Occipital lobe (tissue), 1 donor: ENCODE measurements at regions not wholly inside any gene's neighbourhood (a gene's known extent, or its start where the extent isn't known, plus 50 kb on each side); places are given as distances from the start of the nearest gene placed in this dataset.

ENCODE experiments used
- DNase-seq: peaks from one replicate; lab custom pipeline; 2025; lab: John Stamatoyannopoulos, UW

DNA sequence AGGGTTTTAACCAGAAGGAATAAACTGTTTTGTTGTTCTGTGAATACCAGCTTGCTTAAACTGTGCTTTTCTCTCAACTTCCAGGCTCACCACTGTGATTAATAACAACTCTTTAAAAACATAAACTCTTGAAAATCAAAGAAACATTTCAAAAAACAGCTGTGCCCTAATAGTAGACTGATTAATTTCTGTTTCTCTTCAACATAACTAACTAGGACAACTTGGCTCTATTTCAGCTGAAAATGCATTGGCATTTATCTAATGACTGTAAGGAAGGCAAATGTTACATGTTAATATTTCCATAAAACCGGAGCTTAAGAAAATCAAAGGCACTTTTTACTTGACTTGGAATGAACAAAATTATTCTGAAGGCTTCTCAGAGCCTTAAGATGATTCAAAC is 656.1 kb upstream of the NEGR1 start:
- DNase-seq: no peak

GRCh38 chr1:72937905-72938304 is 655.6 kb upstream of the NEGR1 start:
- DNase-seq: no peak

DNA sequence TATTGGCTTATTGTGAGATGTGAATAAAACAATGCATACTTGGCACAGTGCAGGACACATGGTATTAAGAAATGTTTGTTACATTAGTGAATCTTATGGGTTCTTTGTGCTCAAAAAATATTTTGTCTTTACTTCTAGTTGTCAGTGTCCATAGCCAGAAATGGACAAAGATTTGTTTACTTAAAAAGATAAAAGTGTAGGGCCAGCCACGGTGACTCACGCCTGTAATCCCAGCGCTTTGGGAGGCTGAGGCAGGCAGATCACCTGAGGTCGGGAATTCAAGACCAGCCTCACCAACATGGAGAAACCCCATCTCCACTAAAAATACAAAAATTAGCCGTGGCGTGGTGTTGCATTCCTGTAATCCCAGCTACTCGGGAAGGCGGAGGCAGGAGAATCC is 654.6 kb upstream of the NEGR1 start:
- DNase-seq: no peak

- no peak for DNase-seq
Observed at GRCh38 chr1:72936151-72936740, 653.9 kb upstream of the NEGR1 start.

- no peak for DNase-seq
Observed at GRCh38 chr1:72932025-72932424, 649.7 kb upstream of the NEGR1 start.

DNA sequence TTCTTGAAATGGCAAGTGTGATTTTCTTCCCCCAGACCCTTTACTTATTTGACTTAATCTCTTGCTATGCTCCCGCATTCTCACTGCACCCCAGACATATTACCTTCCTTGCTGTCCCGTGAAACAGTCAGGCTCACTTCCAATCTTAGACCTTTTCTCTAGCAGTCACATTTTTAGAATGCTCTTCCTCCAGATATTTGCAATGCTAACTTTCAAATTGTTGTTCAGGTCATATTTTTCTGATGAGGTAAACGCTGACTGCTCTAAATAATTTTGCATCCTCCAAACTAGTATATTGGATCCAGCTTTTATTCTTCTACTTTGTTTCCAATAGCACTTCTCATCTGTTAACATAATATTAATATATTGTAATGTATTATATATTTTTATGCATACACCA is 648.2 kb upstream of the NEGR1 start:
- no peak for DNase-seq

- DNase-seq: no peak
Observed at GRCh38 chr1:72918940-72919339, 636.6 kb upstream of the NEGR1 start.

GRCh38 chr1:72917920-72918319 is 635.6 kb upstream of the NEGR1 start:
- no peak for DNase-seq

GRCh38 chr1:72915581-72915980 is 633.2 kb upstream of the NEGR1 start:
- DNase-seq: no peak

DNA sequence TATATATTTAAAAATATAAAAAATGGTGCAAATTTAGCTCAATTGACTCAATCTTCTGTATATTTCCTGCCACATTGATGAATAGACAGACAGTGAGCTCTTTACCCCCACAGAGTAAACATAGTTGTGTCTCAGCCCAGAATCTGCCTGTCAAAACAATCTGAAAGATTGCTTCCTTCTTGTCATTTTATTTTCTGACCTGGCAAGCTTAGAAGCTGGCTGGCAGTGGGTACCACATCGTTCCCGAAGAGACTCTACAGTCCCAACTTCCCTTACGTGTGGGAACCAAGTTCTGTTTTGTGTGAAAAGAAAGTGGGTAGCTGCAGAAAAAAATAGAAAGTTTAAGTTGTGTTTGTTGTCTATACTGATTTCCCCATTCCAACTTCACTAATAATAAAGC is 629.3 kb upstream of the NEGR1 start:
- no peak for DNase-seq

DNA sequence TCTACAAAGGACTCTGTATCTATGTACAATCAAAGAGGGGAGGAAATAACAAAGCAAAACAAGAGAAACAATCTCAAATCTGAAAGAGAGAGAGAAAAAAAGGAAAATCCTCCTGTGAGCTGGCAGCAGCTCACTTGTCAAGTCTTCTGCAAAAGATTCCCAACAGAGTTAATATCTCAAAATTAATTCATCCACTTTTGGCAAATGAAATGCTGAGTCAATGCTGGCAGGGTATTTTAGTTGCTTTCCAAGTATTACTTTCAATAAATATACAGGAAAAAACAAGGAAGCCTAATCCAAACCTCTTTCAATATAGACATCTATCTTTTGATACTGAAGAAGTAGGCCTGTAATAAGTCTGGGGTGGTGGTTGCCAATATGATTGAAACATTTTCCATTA is 613.9 kb upstream of the NEGR1 start:
- no peak for DNase-seq

DNA sequence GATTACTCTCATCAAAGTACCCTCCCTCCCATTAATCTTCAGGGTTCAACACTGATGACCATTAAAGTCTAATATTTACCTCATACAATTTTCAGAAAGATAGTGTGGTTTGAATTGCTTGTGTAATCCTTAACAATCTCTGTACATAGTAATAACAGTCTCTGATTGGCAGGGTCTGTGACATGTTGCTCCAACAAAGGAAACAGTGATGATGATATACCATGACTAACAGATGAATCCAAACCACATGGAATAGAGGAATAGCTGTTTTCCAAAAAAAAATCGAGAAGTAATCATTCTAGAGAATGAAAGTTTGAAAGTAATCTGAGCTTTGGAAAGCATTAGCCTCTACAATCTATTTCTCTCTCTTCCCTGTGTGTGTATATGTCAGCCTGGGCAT is 610.1 kb upstream of the NEGR1 start:
- DNase-seq: no peak

DNA sequence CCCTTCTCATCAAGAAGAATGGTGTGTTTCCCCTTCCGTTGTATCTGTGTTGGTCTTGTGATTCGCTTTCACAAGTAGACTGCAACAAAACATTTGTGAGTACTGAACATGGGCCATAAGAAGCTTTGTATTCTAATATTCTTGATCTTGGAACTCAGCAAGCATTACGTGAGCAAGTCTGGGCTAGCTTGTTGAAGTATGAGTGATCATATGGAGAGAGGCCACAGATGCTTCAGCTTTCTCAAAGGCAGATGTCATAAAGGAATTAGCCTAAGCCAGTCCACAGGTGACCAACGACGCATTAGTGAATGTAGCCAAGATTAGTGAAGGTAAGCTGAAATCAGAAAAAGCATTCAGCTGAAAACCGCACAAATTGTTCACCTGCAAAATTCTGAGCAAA is 609.6 kb upstream of the NEGR1 start:
- no peak for DNase-seq

DNA sequence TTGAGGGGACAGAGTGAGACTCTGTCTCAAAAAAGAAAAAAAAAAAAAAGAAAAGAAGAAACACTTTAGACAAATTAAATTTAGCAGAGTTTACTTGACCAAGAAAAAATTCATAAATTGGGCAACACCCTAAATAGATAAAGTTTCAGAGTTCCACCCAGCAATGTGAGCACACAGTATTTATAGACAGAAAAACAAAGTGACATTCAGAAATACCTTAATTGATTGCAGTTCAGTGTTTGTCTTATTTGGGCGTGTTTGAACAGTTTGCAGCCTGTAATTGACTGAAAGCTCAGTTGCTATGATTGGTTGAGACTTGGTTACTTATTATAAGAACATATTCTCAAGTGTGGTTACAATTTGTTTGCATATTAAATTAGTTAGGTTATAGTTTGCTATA is 603.5 kb upstream of the NEGR1 start:
- DNase-seq: no peak

DNA sequence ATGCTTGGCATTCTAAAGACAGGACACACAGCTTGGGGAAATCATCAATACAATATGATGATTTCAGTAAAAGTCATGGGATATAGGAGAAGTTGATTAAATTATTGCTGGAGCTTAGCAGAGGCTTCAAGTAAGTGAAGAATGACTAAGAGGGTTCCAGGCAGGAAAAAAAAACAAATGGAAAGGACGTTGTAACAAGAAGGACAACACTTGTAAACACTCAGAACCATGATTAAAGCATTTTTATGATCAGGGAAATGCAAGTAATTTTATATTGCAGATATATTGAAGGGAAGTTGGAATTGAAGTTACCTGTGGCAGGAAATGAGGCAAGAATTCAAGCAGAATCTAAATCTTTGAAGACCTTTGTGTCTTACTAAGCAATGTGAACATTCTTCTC is 602.7 kb upstream of the NEGR1 start:
- DNase-seq: no peak

DNA sequence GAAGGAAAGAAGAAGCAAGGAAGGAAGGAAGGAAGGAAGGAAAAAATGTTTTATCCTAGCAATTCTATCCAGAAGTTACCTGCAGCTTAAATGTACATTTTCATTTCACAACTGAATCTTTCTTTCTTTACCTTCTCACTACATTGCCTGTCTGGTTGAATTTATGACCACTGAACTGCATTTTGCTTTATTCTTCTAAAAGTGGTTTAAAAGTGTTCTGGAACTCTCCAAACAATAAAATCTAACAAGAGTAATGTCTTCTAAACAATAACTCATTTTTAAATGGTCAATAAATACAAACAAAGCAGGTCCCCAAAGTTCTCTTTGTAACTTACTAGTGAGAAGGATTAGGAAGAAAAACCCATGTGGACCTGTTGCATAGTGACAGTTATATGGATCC is 587.5 kb upstream of the NEGR1 start:
- no peak for DNase-seq

DNA sequence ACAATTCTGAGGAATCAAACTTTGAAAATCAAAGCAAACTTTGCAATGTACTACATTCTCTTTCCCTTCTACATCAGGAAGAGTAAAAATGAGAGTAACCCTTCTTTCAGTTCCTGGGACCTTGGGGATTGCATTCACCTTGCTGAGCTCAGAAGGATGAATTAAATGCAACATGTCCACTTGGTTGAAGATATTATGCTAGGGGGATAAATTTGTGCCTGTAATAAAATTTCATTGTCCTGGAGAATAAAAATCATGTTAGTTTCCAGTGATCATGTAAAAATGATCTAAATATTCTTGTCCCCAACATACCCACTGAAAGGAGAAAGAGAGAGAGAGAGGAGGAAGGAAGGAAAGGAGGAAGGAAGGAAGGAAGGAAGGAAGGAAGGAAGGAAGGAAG is 587.1 kb upstream of the NEGR1 start:
- DNase-seq: no peak

DNA sequence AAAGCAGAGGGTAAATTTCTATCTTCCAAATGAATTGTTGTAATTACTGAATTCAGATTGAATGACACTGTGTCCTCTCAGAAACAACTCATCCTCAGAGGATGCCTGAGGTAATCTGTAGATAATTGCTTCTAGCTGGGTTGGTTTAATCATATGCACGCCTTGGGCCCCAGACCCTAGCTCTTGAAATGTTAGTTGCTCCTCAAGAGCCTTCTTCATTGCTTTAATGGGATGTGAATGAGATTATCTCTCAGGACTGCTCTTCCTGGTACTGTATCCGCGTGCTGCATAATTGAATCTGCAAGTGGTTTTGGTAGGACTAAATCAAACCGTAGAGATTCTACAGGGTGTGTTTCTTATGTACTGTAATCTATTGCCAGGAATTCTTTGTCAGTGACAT is 569.3 kb upstream of the NEGR1 start:
- DNase-seq: no peak

DNA sequence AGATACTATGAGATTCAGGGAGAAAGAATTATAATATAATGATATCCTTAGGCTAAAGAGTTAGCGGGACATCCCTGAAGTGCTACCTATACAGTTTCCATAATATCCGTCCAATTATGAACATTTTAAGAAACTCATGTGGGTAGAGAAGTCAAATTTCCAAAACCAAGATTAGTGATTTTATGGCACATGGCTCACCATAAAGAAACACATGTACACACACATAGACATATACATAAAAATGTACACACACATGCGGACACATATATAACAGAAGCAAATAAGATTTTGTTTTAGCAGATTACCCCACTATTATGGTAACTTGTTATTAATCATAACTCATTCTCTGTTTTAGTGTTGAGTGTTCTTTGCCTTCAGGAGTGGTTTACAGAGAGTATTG is 566.7 kb upstream of the NEGR1 start:
- DNase-seq: no peak

GRCh38 chr1:72847651-72848050 is 565.3 kb upstream of the NEGR1 start:
- no peak for DNase-seq

- DNase-seq: no peak
Observed at GRCh38 chr1:72846476-72847278, 564.3 kb upstream of the NEGR1 start.

GRCh38 chr1:72845981-72846380 is 563.6 kb upstream of the NEGR1 start:
- no peak for DNase-seq

DNA sequence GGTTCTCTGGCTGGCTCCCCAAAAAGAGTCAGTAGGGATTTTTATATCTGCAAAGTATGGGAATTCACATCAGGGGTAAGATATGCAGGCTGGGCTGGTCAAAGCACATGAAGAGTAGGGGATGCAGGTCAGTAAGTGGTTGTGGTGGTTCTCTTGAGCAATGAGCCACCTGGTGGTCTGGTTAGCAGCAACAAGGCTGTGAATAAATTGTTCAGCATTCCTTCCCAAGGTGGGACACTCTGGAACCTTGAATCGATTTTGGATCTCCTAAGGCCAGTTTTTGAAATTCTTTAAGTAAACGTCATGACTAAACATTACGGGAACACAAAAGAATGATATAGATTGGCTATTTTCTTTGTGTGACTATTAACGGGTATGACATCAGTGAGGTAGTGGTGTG is 563.0 kb upstream of the NEGR1 start:
- no peak for DNase-seq

GRCh38 chr1:72837781-72838180 is 555.4 kb upstream of the NEGR1 start:
- no peak for DNase-seq
